Vagina (tissue), 2 donors: ENCODE measurements at regions not wholly inside any gene's neighbourhood (a gene's known extent, or its start where the extent isn't known, plus 50 kb on each side); places are given as distances from the start of the nearest gene placed in this dataset.

Experiments
- DNase-seq, 2 donors: peaks; one replicate each; pipeline ENCODE4 v3.0.0-alpha.2; 2017; ENCODE audit errors: extremely low spot score in 2 of 2
- H3K27ac ChIP-seq: fragments of 200-600 bp; sonication (generic); one replicate; pipeline ENCODE4 v1.5.1; 2019
- H3K27me3 ChIP-seq: fragments of 200-600 bp; sonication (generic); one replicate; pipeline ENCODE4 v1.5.1; 2019
- H3K36me3 ChIP-seq, 2 donors: fragments of 200-600 bp; sonication (generic); one replicate each; pipeline ENCODE4 v1.5.1; 2017 to 2019
- H3K4me1 ChIP-seq: fragments of 200-600 bp; sonication (generic); one replicate; pipeline ENCODE4 v1.5.1; 2019
- H3K4me3 ChIP-seq, 2 donors: fragments of 200-600 bp; sonication (generic); 1 replicate in 1 of 2; 2 replicates in 1 of 2; pipeline ENCODE4 v1.5.1; 2016 to 2019
- H3K9me3 ChIP-seq: fragments of 200-600 bp; sonication (generic); one replicate; pipeline ENCODE4 v1.5.1; 2019
- CTCF ChIP-seq, 3 experiments: fragments of 450-650 bp in 2 of 3; fragments of 200-600 bp in 1 of 3; sonication (generic) in 1 of 3; IDR thresholded peaks; one replicate each; pipeline ENCODE4 v1.5.1; 2017 to 2019; ENCODE audit warnings: antibody characterized with exemption in 3 of 3, mild to moderate bottlenecking in 2 of 3, moderate library complexity in 2 of 3
- POLR2A ChIP-seq, 2 donors: fragments of 450-650 bp; IDR thresholded peaks; one replicate each; pipeline ENCODE4 v1.6.1; 2017; ENCODE audit warnings: antibody characterized with exemption in 2 of 2, mild to moderate bottlenecking in 2 of 2, moderate library complexity in 2 of 2
- POLR2AphosphoS5 ChIP-seq, 2 donors: sonication (generic); formaldehyde crosslinking; IDR thresholded peaks; one replicate each; pipeline ENCODE4 v1.9.0; 2017; ENCODE audit warnings: antibody characterized with exemption in 2 of 2, mild to moderate bottlenecking in 2 of 2, low read depth in 1 of 2; ENCODE audit not compliant: insufficient read depth in 1 of 2
- intact Hi-C: fragments of 100-400 bp; cut with DNase I; formaldehyde crosslinking; loops from one replicate; pipeline ENCODE4 v1.15.1; 2023

- Histone ChIP-seq H3K4me1 (no peaks in the 10 kb centered on the region), H3K36me3 (no peaks in the 10 kb centered on the region), H3K27ac (no peak overlapping the region), H3K4me3 (no peak overlapping the region), H3K9me3 (no peaks in the 10 kb centered on the region), H3K27me3 (no peaks in the 10 kb centered on the region)
- no peak for TF ChIP-seq POLR2AphosphoS5 (IDR thresholded peaks at IDR 0.05; ENCODE audit: insufficient read depth in 1 of 2, low read depth in 1 of 2)
- no peak for TF ChIP-seq POLR2A (IDR thresholded peaks at IDR 0.05)
- no peak for TF ChIP-seq CTCF (IDR thresholded peaks at IDR 0.05)
- intact Hi-C loops = no loop called here
- DNase-seq = no peak
Measured at GRCh38 chr13:84672616-84673015, 790.3 kb upstream of the SLITRK1 start.

GRCh38 chr13:84670245-84670644 is 788.0 kb upstream of the SLITRK1 start:
- no peaks in the 10 kb centered on the region for H3K9me3 ChIP-seq
- H3K4me1 ChIP-seq = no peaks in the 10 kb centered on the region
- intact Hi-C loops = no loop called here
- DNase-seq = no peak
- no peaks in the 10 kb centered on the region for H3K27me3 ChIP-seq
- no peak overlapping the region for H3K4me3 ChIP-seq
- no peak overlapping the region for H3K27ac ChIP-seq
- no peak for TF ChIP-seq POLR2A (IDR thresholded peaks at IDR 0.05)
- no peak for TF ChIP-seq CTCF (IDR thresholded peaks at IDR 0.05)
- TF ChIP-seq POLR2AphosphoS5 (IDR thresholded peaks at IDR 0.05; ENCODE audit: insufficient read depth in 1 of 2, low read depth in 1 of 2) = no peak
- H3K36me3 ChIP-seq = no peaks in the 10 kb centered on the region

GRCh38 chr13:84668637-84669036 is 786.4 kb upstream of the SLITRK1 start:
- TF ChIP-seq CTCF (IDR thresholded peaks at IDR 0.05) = no peak
- TF ChIP-seq POLR2A (IDR thresholded peaks at IDR 0.05) = no peak
- TF ChIP-seq POLR2AphosphoS5 (IDR thresholded peaks at IDR 0.05; ENCODE audit: insufficient read depth in 1 of 2, low read depth in 1 of 2) = no peak
- DNase-seq = no peak
- Histone ChIP-seq H3K4me1 (no peaks in the 10 kb centered on the region), H3K27ac (no peak overlapping the region), H3K36me3 (no peaks in the 10 kb centered on the region), H3K9me3 (no peaks in the 10 kb centered on the region), H3K4me3 (no peak overlapping the region), H3K27me3 (no peaks in the 10 kb centered on the region)
- intact Hi-C loops = no loop called here

GRCh38 chr13:84662491-84662890 is 780.2 kb upstream of the SLITRK1 start:
- Histone ChIP-seq H3K36me3 (no peaks in the 10 kb centered on the region), H3K27me3 (no peaks in the 10 kb centered on the region), H3K4me1 (no peaks in the 10 kb centered on the region), H3K9me3 (no peaks in the 10 kb centered on the region), H3K4me3 (no peak overlapping the region), H3K27ac (no peak overlapping the region)
- TF ChIP-seq CTCF (IDR thresholded peaks at IDR 0.05) (no peak), POLR2A (IDR thresholded peaks at IDR 0.05) (no peak), POLR2AphosphoS5 (IDR thresholded peaks at IDR 0.05; ENCODE audit: insufficient read depth in 1 of 2, low read depth in 1 of 2) (no peak)
- no peak for DNase-seq
- intact Hi-C loops = no loop called here

GRCh38 chr13:84661718-84662117 is 779.4 kb upstream of the SLITRK1 start:
- intact Hi-C loops = no loop called here
- no peaks in the 10 kb centered on the region for H3K4me1 ChIP-seq
- DNase-seq = no peak
- H3K9me3 ChIP-seq = no peaks in the 10 kb centered on the region
- no peaks in the 10 kb centered on the region for H3K36me3 ChIP-seq
- H3K27ac ChIP-seq = no peak overlapping the region
- no peaks in the 10 kb centered on the region for H3K27me3 ChIP-seq
- H3K4me3 ChIP-seq = no peak overlapping the region
- no peak for TF ChIP-seq CTCF (IDR thresholded peaks at IDR 0.05)
- no peak for TF ChIP-seq POLR2A (IDR thresholded peaks at IDR 0.05)
- TF ChIP-seq POLR2AphosphoS5 (IDR thresholded peaks at IDR 0.05; ENCODE audit: insufficient read depth in 1 of 2, low read depth in 1 of 2) = no peak
